HepG2 (cell line): ENCODE measurements at regions not wholly inside any gene's neighbourhood (a gene's known extent, or its start where the extent isn't known, plus 50 kb on each side); places are given as distances from the start of the nearest gene placed in this dataset.

ENCODE experiments used
- ATAC-seq: fragments of 200-7000 bp; cut with Tn5 transposase; 3 replicates; pipeline ENCODE4 v1.9.1; 2020; ENCODE audit warnings: mild to moderate bottlenecking, moderate library complexity
- BruUV-seq: library from RNA; stranded (reverse); fragments of 400-500 nt; replicated peaks from 2 replicates; lab custom pipeline; 2021; lab: Mats Ljungman, UMichigan
- CTCF ChIA-PET: fragments of 300-600 bp; formaldehyde crosslinking; extraction: SDS; loops from one replicate; lab custom pipeline; 2021; ENCODE audit warnings: low total read pairs, inconsistent platforms, low intra/inter-chr PET ratio; lab: Yijun Ruan, JAX
- POLR2A ChIA-PET: fragments of 350-600 bp; sonication (Branson Sonifier 250); formaldehyde crosslinking; loops from one replicate; lab custom pipeline; 2020; ENCODE audit warnings: antibody characterized with exemption, inconsistent platforms; lab: Yijun Ruan, JAX
- DNase-seq: peaks from one replicate; pipeline ENCODE4 v3.0.0-alpha.2; 2015; ENCODE audit warnings: low spot score
- FAIRE-seq: peaks from 3 replicates; lab custom pipeline; 2011; peaks lifted over from hg19 to GRCh38; lab: Jason Lieb, UNC
- H2AFZ ChIP-seq: one replicate; pipeline ENCODE4 v1.6.1; 2011; ENCODE audit warnings: low read length, inconsistent platforms
- H3K27ac ChIP-seq: fragments of 300-600 bp; 3 replicates; pipeline ENCODE4 v1.8.0; 2011; ENCODE audit warnings: mixed run types, mild to moderate bottlenecking, mixed read lengths, low read length, inconsistent platforms; ENCODE audit not compliant: insufficient read depth; ENCODE audit errors: extremely low read length
- H3K27me3 ChIP-seq, 2 experiments: fragments of 200-600 bp in 1 of 2; 2 replicates in 1 of 2; 3 replicates in 1 of 2; pipeline versions ENCODE4 v1.6.0 to v1.8.0; 2011; ENCODE audit warnings: low read length in 2 of 2, mild to moderate bottlenecking in 2 of 2, moderate library complexity in 2 of 2, inconsistent platforms in 1 of 2; ENCODE audit not compliant: insufficient read depth in 2 of 2, control insufficient read depth in 1 of 2
- H3K36me3 ChIP-seq, 2 experiments: fragments of 200-600 bp in 1 of 2; replicated peaks in 1 of 2; 2 replicates in 1 of 2; 3 replicates in 1 of 2; pipeline versions ENCODE4 v1.5.1 to v1.8.0; 2011; ENCODE audit warnings: low read length in 2 of 2, inconsistent platforms in 1 of 2; ENCODE audit not compliant: insufficient read depth in 2 of 2, control insufficient read depth in 1 of 2
- H3K4me1 ChIP-seq: 2 replicates; pipeline ENCODE4 v1.5.1; 2012; ENCODE audit warnings: low read length, inconsistent platforms; ENCODE audit not compliant: insufficient read depth
- H3K4me2 ChIP-seq: 2 replicates; pipeline ENCODE4 v1.6.0; 2011; ENCODE audit warnings: low read depth, low read length, inconsistent platforms
- H3K4me3 ChIP-seq, 3 experiments: fragments of 200-600 bp in 1 of 3; sonication (generic), shearing (Covaris generic) in 1 of 3; replicated peaks in 1 of 3; 2 replicates each; pipeline ENCODE4 v1.5.1; 2011 to 2016; ENCODE audit warnings: low read length in 3 of 3, inconsistent platforms in 2 of 3, low read depth in 2 of 3, mild to moderate bottlenecking in 2 of 3, control low read depth in 1 of 3, mixed read lengths in 1 of 3; ENCODE audit not compliant: insufficient read depth in 1 of 3
- H3K79me2 ChIP-seq: one replicate; pipeline ENCODE4 v1.6.1; 2011; ENCODE audit warnings: low read length, inconsistent platforms; ENCODE audit not compliant: insufficient read depth
- H3K9ac ChIP-seq: 2 replicates; pipeline ENCODE4 v1.6.0; 2011; ENCODE audit warnings: mild to moderate bottlenecking, low read depth, low read length, inconsistent platforms; ENCODE audit not compliant: insufficient read depth
- H3K9me3 ChIP-seq: 2 replicates; pipeline ENCODE4 v1.5.1; 2012; ENCODE audit warnings: mild to moderate bottlenecking, low read length
- H4K20me1 ChIP-seq: 2 replicates; pipeline ENCODE4 v1.6.0; 2011; ENCODE audit warnings: inconsistent platforms, mild to moderate bottlenecking, low read length, moderate library complexity; ENCODE audit not compliant: insufficient read depth
- AKAP8 ChIP-seq: sonication (generic); formaldehyde crosslinking; IDR thresholded peaks from 2 replicates; pipeline ENCODE4 v1.5.1; 2020; ENCODE audit warnings: mild to moderate bottlenecking, missing genetic modification reagents
- ATF2 ChIP-seq: sonication (generic); formaldehyde crosslinking; IDR thresholded peaks from 2 replicates; pipeline ENCODE4 v1.4.0; 2020; ENCODE audit warnings: missing genetic modification reagents
- BORCS8-MEF2B ChIP-seq: sonication (generic); formaldehyde crosslinking; IDR thresholded peaks from 2 replicates; pipeline ENCODE4 v1.8.0; 2022; ENCODE audit warnings: mild to moderate bottlenecking, missing genetic modification reagents
- FOSL1 ChIP-seq: sonication (generic); formaldehyde crosslinking; IDR thresholded peaks from 2 replicates; pipeline ENCODE4 v1.9.0; 2021; ENCODE audit warnings: missing genetic modification reagents, borderline replicate concordance
- HDAC1 ChIP-seq: sonication (generic); formaldehyde crosslinking; IDR thresholded peaks from 2 replicates; pipeline ENCODE4 v1.5.1; 2020; ENCODE audit warnings: mild to moderate bottlenecking, missing genetic modification reagents
- HOXA5 ChIP-seq: sonication (generic); formaldehyde crosslinking; IDR thresholded peaks from 2 replicates; pipeline ENCODE4 v1.4.0; 2020; ENCODE audit warnings: missing genetic modification reagents
- MED13 ChIP-seq: sonication (generic); formaldehyde crosslinking; IDR thresholded peaks from 2 replicates; pipeline ENCODE4 v1.5.0; 2020; ENCODE audit warnings: missing genetic modification reagents
- NFAT5 ChIP-seq: sonication (generic); formaldehyde crosslinking; IDR thresholded peaks from 2 replicates; pipeline ENCODE4 v1.4.0; 2020; ENCODE audit warnings: missing genetic modification reagents
- SNRNP70 ChIP-seq: fragments of 200-400 bp; formaldehyde crosslinking; IDR thresholded peaks from 2 replicates; pipeline ENCODE4 v1.6.1; 2017; ENCODE audit warnings: mild to moderate bottlenecking, low read depth, low read length, moderate library complexity
- SOX5 ChIP-seq: IDR thresholded peaks from 2 replicates; pipeline ENCODE4 v1.6.1; 2016; ENCODE audit warnings: borderline replicate concordance
- XRCC5 ChIP-seq: fragments of 200-400 bp; formaldehyde crosslinking; optimal IDR thresholded peaks from 2 replicates; pipeline ENCODE3; 2017; ENCODE audit warnings: mild to moderate bottlenecking, low read length
- ZBTB39 ChIP-seq: sonication (generic); formaldehyde crosslinking; IDR thresholded peaks from 2 replicates; pipeline ENCODE4 v1.5.0; 2020; ENCODE audit warnings: missing genetic modification reagents
- ZNF296 ChIP-seq: sonication (generic); formaldehyde crosslinking; conservative IDR thresholded peaks from 2 replicates; pipeline ENCODE4 v1.5.0; 2020; ENCODE audit warnings: mild to moderate bottlenecking, missing genetic modification reagents
- ZNF432 ChIP-seq: sonication (generic); formaldehyde crosslinking; IDR thresholded peaks from 2 replicates; pipeline ENCODE4 v1.5.0; 2020; ENCODE audit warnings: missing genetic modification reagents, mild to moderate bottlenecking, borderline replicate concordance
- ZNF691 ChIP-seq: sonication (generic); formaldehyde crosslinking; IDR thresholded peaks from 2 replicates; pipeline ENCODE4 v1.4.0; 2020; ENCODE audit warnings: missing genetic modification reagents, low read depth, mild to moderate bottlenecking, borderline replicate concordance
- ZNF724P ChIP-seq: sonication (generic); formaldehyde crosslinking; IDR thresholded peaks from 2 replicates; pipeline ENCODE4 v1.8.0; 2022; ENCODE audit warnings: missing genetic modification reagents, borderline replicate concordance
- WGBS: methylation state at CpG from one replicate; pipeline ENCODE4 v1.1.6; 2017; ENCODE audit warnings: low lambda C conversion rate; 5-methylcytosine and 5-hydroxymethylcytosine counted together
- in situ Hi-C: cut with HindIII; loops from 2 replicates; pipeline ENCODE4 v1.10.0; 2017; ENCODE audit warnings: low pct_unique_long_range_greater_than_20kb; ENCODE audit not compliant: extremely low pct_ligation_motif_present
- intact Hi-C: fragments of 100-400 bp; cut with micrococcal nuclease; formaldehyde crosslinking; loops from one replicate; pipeline ENCODE4 v1.10.0; 2022; ENCODE audit not compliant: unreplicated experiment

- no peaks in the 10 kb centered on the region for H3K4me1 ChIP-seq
- H3K4me2 ChIP-seq = no peak overlapping the region
- DNase-seq = no peak
- in situ Hi-C loops = no loop called here
- H3K27ac ChIP-seq = no peak overlapping the region
- no peaks in the 10 kb centered on the region for H4K20me1 ChIP-seq
- no peak overlapping the region for H2AFZ ChIP-seq
- H3K79me2 ChIP-seq = no peaks in the 10 kb centered on the region
- POLR2A ChIA-PET = no interaction called here
- intact Hi-C loops = no loop called here
- CTCF ChIA-PET = no interaction called here
- no peak for ATAC-seq
- H3K9ac ChIP-seq = no peak overlapping the region
- WGBS = 51% methylated on average over 1 of the region's 1 CpG
- no peaks in the 10 kb centered on the region for H3K9me3 ChIP-seq
- FAIRE-seq = no peak
- no peaks in the 10 kb centered on the region for H3K27me3 ChIP-seq
- BruUV-seq = no TSS peak
- H3K4me3 ChIP-seq = no peak overlapping the region
- TF ChIP-seq ZBTB39 = no peak
- no peak for TF ChIP-seq FOSL1 (CRISPR knock-in tag)
- no peak for TF ChIP-seq ZNF296 (CRISPR knock-in tag)
- TF ChIP-seq ZNF691 = no peak
- no peak for TF ChIP-seq SOX5 (CRISPR knock-in tag)
- TF ChIP-seq BORCS8-MEF2B (CRISPR knock-in tag) = no peak
- TF ChIP-seq HOXA5 (CRISPR knock-in tag) = no peak
- no peak for TF ChIP-seq HDAC1 (CRISPR knock-in tag)
- no peak for TF ChIP-seq ZNF432 (CRISPR knock-in tag)
- no peak for TF ChIP-seq NFAT5 (CRISPR knock-in tag)
- no peak for TF ChIP-seq ATF2 (CRISPR knock-in tag)
- TF ChIP-seq SNRNP70 = no peak
- TF ChIP-seq MED13 (CRISPR knock-in tag) = no peak
- TF ChIP-seq ZNF724P (CRISPR knock-in tag) = no peak
- no peak for TF ChIP-seq XRCC5
- TF ChIP-seq AKAP8 (CRISPR knock-in tag) = no peak
- H3K36me3 ChIP-seq = no peaks in the 10 kb centered on the region
Measured at GRCh38 chr3:65004306-65004705, 316.5 kb upstream of the ADAMTS9 start.
